Esophagus muscularis mucosa (tissue), 4 donors: ENCODE measurements at regions not wholly inside any gene's neighbourhood (a gene's known extent, or its start where the extent isn't known, plus 50 kb on each side); places are given as distances from the start of the nearest gene placed in this dataset.
"Not testable (repeated sequence)": the region's sequence is repeated elsewhere in the genome, so short reads cannot be mapped to it uniquely, and the experiment has no call there.

Experiments used
- EP300 ChIP-seq: sonication (generic); formaldehyde crosslinking; IDR thresholded peaks from one replicate; pipeline ENCODE4 v1.6.1; 2017; ENCODE audit warnings: antibody characterized with exemption
- POLR2A ChIP-seq: fragments of 450-650 bp; IDR thresholded peaks from one replicate; pipeline ENCODE4 v1.6.1; 2017; ENCODE audit warnings: antibody characterized with exemption, moderate library complexity, mild to moderate bottlenecking, low read depth
- POLR2AphosphoS5 ChIP-seq, 2 donors: sonication (generic); formaldehyde crosslinking; IDR thresholded peaks; one replicate each; pipeline ENCODE4 v1.6.1; 2017; ENCODE audit warnings: antibody characterized with exemption in 2 of 2
- TF ChIP-seq, protein P1 (sequence below), 3 experiments: fragments of 200-600 bp in 2 of 3; fragments of 450-650 bp in 1 of 3; sonication (generic) in 2 of 3; IDR thresholded peaks; one replicate each; pipeline ENCODE4 v1.5.1; 2017 to 2019; ENCODE audit warnings: antibody characterized with exemption in 3 of 3, mild to moderate bottlenecking in 2 of 3, moderate library complexity in 1 of 3

DNA sequence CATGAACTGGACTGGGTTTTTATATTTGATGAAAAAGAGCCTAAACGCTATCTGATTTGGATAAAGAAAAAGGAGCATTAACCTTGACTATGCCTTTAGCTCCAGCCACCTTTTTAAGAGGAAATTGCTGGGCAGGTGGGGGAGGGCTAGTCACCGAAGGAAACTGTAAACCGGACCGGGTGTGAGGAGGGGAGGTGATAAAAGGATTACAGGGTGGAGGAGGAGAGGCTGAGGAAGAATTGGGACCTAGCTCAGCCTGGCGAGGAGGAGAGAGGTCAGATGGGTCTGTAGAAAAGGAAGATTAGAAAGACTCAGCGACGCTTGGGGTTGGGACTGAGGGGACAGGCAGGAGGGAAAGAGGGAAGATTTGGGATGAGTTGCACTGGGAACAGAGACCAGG is 118.4 kb downstream of the PCDH10 start:
- TF ChIP-seq, protein P1, sequence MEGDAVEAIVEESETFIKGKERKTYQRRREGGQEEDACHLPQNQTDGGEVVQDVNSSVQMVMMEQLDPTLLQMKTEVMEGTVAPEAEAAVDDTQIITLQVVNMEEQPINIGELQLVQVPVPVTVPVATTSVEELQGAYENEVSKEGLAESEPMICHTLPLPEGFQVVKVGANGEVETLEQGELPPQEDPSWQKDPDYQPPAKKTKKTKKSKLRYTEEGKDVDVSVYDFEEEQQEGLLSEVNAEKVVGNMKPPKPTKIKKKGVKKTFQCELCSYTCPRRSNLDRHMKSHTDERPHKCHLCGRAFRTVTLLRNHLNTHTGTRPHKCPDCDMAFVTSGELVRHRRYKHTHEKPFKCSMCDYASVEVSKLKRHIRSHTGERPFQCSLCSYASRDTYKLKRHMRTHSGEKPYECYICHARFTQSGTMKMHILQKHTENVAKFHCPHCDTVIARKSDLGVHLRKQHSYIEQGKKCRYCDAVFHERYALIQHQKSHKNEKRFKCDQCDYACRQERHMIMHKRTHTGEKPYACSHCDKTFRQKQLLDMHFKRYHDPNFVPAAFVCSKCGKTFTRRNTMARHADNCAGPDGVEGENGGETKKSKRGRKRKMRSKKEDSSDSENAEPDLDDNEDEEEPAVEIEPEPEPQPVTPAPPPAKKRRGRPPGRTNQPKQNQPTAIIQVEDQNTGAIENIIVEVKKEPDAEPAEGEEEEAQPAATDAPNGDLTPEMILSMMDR (IDR thresholded peaks at IDR 0.05), result not testable (repeated sequence)
- not testable (repeated sequence) for TF ChIP-seq POLR2A; POLR2AphosphoS5 (IDR thresholded peaks at IDR 0.05); EP300
